Endothelial cell of umbilical vein (primary cell): ENCODE measurements at regions not wholly inside any gene's neighbourhood (a gene's known extent, or its start where the extent isn't known, plus 50 kb on each side); places are given as distances from the start of the nearest gene placed in this dataset.

Source experiments
- BruUV-seq: library from RNA; stranded (reverse); fragments of 400-500 nt; replicated peaks from 2 replicates; lab custom pipeline; 2021; lab: Mats Ljungman, UMichigan
- CTCF ChIA-PET: fragments of 300-600, 350-600 bp; sonication (Branson Sonifier 250); formaldehyde crosslinking; loops from one replicate; lab custom pipeline; 2021; ENCODE audit warnings: antibody characterized with exemption, inconsistent platforms; lab: Charles Lee
- POLR2A ChIA-PET: fragments of 300-600, 350-600 bp; sonication (Branson Sonifier 250); formaldehyde crosslinking; loops from one replicate; lab custom pipeline; 2021; ENCODE audit warnings: antibody characterized with exemption, inconsistent platforms; lab: Charles Lee
- DNase-seq: peaks from one replicate; pipeline ENCODE4 v3.0.0-alpha.2; 2011; ENCODE audit warnings: low read depth, low spot score
- FAIRE-seq: peaks from 2 replicates; lab custom pipeline; 2011; peaks lifted over from hg19 to GRCh38; lab: Jason Lieb, UNC
- H2AFZ ChIP-seq: 2 replicates; pipeline ENCODE4 v1.6.0; 2012; ENCODE audit warnings: low read depth, low read length, control low read depth, inconsistent platforms
- H3K27ac ChIP-seq: 2 replicates; pipeline ENCODE4 v1.5.1; 2011; ENCODE audit warnings: low read depth, mild to moderate bottlenecking, control low read depth, low read length, moderate library complexity; ENCODE audit not compliant: insufficient read depth
- H3K27me3 ChIP-seq, 2 experiments: 2 replicates each; pipeline versions ENCODE4 v1.6.0 to v1.6.1; 2011; ENCODE audit warnings: low read length in 2 of 2, mixed read lengths in 1 of 2; ENCODE audit not compliant: control insufficient read depth in 2 of 2, insufficient read depth in 2 of 2
- H3K36me3 ChIP-seq, 2 experiments: 2 replicates in 1 of 2; 3 replicates in 1 of 2; pipeline ENCODE4 v1.5.1; 2011; ENCODE audit warnings: low read length in 2 of 2, mild to moderate bottlenecking in 1 of 2, moderate library complexity in 1 of 2; ENCODE audit not compliant: control insufficient read depth in 2 of 2, insufficient read depth in 2 of 2; ENCODE audit errors: extremely low read depth in 1 of 2
- H3K4me1 ChIP-seq: 3 replicates; pipeline ENCODE4 v1.5.1; 2011; ENCODE audit warnings: mild to moderate bottlenecking, low read length; ENCODE audit not compliant: control insufficient read depth, insufficient read depth; ENCODE audit errors: extremely low read depth
- H3K4me2 ChIP-seq: 2 replicates; pipeline ENCODE4 v1.6.1; 2011; ENCODE audit warnings: low read length, control low read depth, mixed read lengths; ENCODE audit not compliant: insufficient read depth
- H3K4me3 ChIP-seq, 3 experiments: fragments of 200-600 bp in 1 of 3; sonication (generic), shearing (Covaris generic) in 1 of 3; replicated peaks in 1 of 3; 2 replicates each; pipeline ENCODE4 v1.5.1; 2011 to 2016; ENCODE audit warnings: control low read depth in 3 of 3, low read length in 3 of 3, mild to moderate bottlenecking in 2 of 3, inconsistent platforms in 1 of 3, low read depth in 1 of 3, moderate library complexity in 1 of 3; ENCODE audit not compliant: insufficient read depth in 1 of 3
- H3K79me2 ChIP-seq: 2 replicates; pipeline ENCODE4 v1.6.0; 2012; ENCODE audit warnings: low read length, inconsistent platforms; ENCODE audit not compliant: control insufficient read depth, insufficient read depth
- H3K9ac ChIP-seq: replicated peaks from 2 replicates; pipeline ENCODE3; 2011; ENCODE audit warnings: low read length, control low read depth; ENCODE audit not compliant: insufficient read depth; ENCODE audit errors: extremely low read depth
- H3K9me1 ChIP-seq: replicated peaks from 3 replicates; pipeline ENCODE4 v1.6.0; 2011; ENCODE audit warnings: mild to moderate bottlenecking, low read length; ENCODE audit not compliant: control insufficient read depth, insufficient read depth; ENCODE audit errors: extremely low read depth
- H3K9me3 ChIP-seq: replicated peaks from 2 replicates; pipeline ENCODE4 v1.5.1; 2012; ENCODE audit warnings: low read length, inconsistent platforms; ENCODE audit not compliant: control insufficient read depth, insufficient read depth
- H4K20me1 ChIP-seq: replicated peaks from 2 replicates; pipeline ENCODE3; 2011; ENCODE audit warnings: mild to moderate bottlenecking, low read length; ENCODE audit not compliant: control insufficient read depth, insufficient read depth; ENCODE audit errors: extremely low read depth
- CTCF ChIP-seq, 2 donors: IDR thresholded peaks; 1 replicate in 1 of 2; 2 replicates in 1 of 2; pipeline ENCODE4 v1.5.1; 2011; ENCODE audit warnings: low read length in 2 of 2, mild to moderate bottlenecking in 2 of 2, moderate library complexity in 2 of 2, control low read depth in 1 of 2, inconsistent platforms in 1 of 2, low read depth in 1 of 2; ENCODE audit not compliant: insufficient read depth in 1 of 2; ENCODE audit errors: extremely low read depth in 1 of 2
- EZH2 ChIP-seq: IDR thresholded peaks from 2 replicates; pipeline ENCODE4 v1.6.1; 2012; ENCODE audit warnings: borderline replicate concordance, low read depth, mild to moderate bottlenecking, moderate library complexity, low read length, inconsistent platforms; ENCODE audit not compliant: severe bottlenecking
- FOS ChIP-seq: IDR thresholded peaks from 2 replicates; pipeline ENCODE4 v1.6.1; 2011; ENCODE audit warnings: mild to moderate bottlenecking, low read length, moderate library complexity, borderline replicate concordance; ENCODE audit not compliant: insufficient read depth
- GATA2 ChIP-seq: IDR thresholded peaks from 2 replicates; pipeline ENCODE4 v1.7.0; 2011; ENCODE audit warnings: low read depth, mild to moderate bottlenecking, moderate library complexity, mixed read lengths, low read length; ENCODE audit not compliant: insufficient read length, insufficient read depth
- JUN ChIP-seq: IDR thresholded peaks from 2 replicates; pipeline ENCODE4 v1.6.1; 2011; ENCODE audit warnings: borderline replicate concordance, low read depth; ENCODE audit not compliant: insufficient read length, insufficient read depth
- MAX ChIP-seq: IDR thresholded peaks from 2 replicates; pipeline ENCODE4 v1.6.1; 2011; ENCODE audit not compliant: insufficient read depth, insufficient read length
- MYC ChIP-seq: IDR thresholded peaks from one replicate; pipeline ENCODE4 v1.6.1; 2011; ENCODE audit warnings: mild to moderate bottlenecking, low read depth, low read length
- POLR2A ChIP-seq: IDR thresholded peaks from 2 replicates; pipeline ENCODE4 v1.6.1; 2012; ENCODE audit warnings: low read depth, mild to moderate bottlenecking, control low read depth, low read length
- POLR2AphosphoS5 ChIP-seq: IDR thresholded peaks from 2 replicates; pipeline ENCODE4 v1.6.1; 2012; ENCODE audit warnings: low read depth, mild to moderate bottlenecking, control low read depth, low read length, moderate library complexity; ENCODE audit not compliant: insufficient read depth
- dilution Hi-C: fragments of 300-500 bp; cut with MboI; formaldehyde crosslinking; loops from one replicate; pipeline ENCODE4 v1.15.0; 2019; ENCODE audit warnings: low sequenced_read_pairs; ENCODE audit not compliant: extremely low pct_ligation_motif_present
- intact Hi-C: fragments of 100-400 bp; cut with micrococcal nuclease; formaldehyde crosslinking; loops from one replicate; pipeline ENCODE4 v1.10.0; 2022

- Histone ChIP-seq H3K4me1 (no peaks in the 10 kb centered on the region), H3K9me3 (peaks cover under 1% of the 10 kb centered on the region), H3K4me3 (no peak overlapping the region), H3K36me3 (no peaks in the 10 kb centered on the region), H3K79me2 (no peaks in the 10 kb centered on the region), H3K4me2 (no peak overlapping the region), H2AFZ (no peak overlapping the region), H3K9ac (no peak overlapping the region), H3K9me1 (no peaks in the 10 kb centered on the region), H3K27me3 (no peaks in the 10 kb centered on the region), H4K20me1 (no peaks in the 10 kb centered on the region), H3K27ac (no peak overlapping the region)
- DNase-seq (no peak), FAIRE-seq (no peak)
- ChIA-PET CTCF (no interaction called here), POLR2A (no interaction called here)
- BruUV-seq: no TSS peak
- TF ChIP-seq FOS (no peak), GATA2 (no peak), MYC (no peak), MAX (no peak), EZH2 (no peak), CTCF (IDR thresholded peaks at IDR 0.05; ENCODE audit: extremely low read depth in 1 of 2, insufficient read depth in 1 of 2, low read depth in 1 of 2, low read length in 2 of 2) (no peak), POLR2A (no peak), JUN (no peak), POLR2AphosphoS5 (no peak)
- intact Hi-C loops: no loop called here
- dilution Hi-C loops: no loop called here
These were observed 875.5 kb upstream of the SORCS1 start for GRCh38 chr10:108039821-108040584.
